ENCODE measurements at regions not wholly inside any gene's neighbourhood (a gene's known extent, or its start where the extent isn't known, plus 50 kb on each side); places are given as distances from the start of the nearest gene placed in this dataset.

DNA sequence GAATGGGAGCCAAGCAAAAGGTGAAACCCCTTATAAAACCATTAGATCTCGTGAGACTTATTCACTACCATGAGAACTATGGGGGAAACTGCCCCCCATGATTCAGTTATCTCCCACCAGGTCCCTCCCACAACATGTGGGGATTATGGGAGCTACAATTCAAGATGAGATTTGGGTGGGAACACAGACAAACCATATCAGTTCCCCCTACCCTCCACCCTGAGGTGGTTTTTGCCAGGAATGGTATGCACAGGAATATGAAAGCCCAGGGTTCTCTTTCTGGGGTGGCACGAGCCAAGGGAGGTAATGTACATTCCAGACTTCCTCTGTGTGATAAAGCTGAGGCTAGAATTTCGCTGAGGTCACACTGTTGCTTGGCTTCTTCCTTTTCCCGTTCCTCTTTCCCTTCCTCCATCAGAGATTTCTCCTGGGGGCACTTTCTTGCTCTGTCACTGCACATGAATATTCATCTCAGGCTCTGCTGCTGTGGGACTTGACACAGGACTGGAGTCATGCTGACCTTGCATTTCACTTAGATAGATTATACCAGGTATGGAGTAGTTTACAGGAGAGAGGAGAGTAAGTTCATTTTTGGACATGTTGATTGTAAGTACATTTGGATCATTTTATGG, 347.0 kb upstream of the MTPN start:
- TF ChIP-seq EZH2 (IDR thresholded peaks at IDR 0.05; ENCODE audit: low read depth), result no peak
- TF ChIP-seq, protein P1, sequence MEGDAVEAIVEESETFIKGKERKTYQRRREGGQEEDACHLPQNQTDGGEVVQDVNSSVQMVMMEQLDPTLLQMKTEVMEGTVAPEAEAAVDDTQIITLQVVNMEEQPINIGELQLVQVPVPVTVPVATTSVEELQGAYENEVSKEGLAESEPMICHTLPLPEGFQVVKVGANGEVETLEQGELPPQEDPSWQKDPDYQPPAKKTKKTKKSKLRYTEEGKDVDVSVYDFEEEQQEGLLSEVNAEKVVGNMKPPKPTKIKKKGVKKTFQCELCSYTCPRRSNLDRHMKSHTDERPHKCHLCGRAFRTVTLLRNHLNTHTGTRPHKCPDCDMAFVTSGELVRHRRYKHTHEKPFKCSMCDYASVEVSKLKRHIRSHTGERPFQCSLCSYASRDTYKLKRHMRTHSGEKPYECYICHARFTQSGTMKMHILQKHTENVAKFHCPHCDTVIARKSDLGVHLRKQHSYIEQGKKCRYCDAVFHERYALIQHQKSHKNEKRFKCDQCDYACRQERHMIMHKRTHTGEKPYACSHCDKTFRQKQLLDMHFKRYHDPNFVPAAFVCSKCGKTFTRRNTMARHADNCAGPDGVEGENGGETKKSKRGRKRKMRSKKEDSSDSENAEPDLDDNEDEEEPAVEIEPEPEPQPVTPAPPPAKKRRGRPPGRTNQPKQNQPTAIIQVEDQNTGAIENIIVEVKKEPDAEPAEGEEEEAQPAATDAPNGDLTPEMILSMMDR (conservative IDR thresholded peaks at IDR 0.05), result no peak

Measured in PC-9 (cell line).